SK-N-MC (cell line): ENCODE measurements at regions not wholly inside any gene's neighbourhood (a gene's known extent, or its start where the extent isn't known, plus 50 kb on each side); places are given as distances from the start of the nearest gene placed in this dataset.

Source experiments
- EZH2 ChIP-seq: fragments of 200-600 bp; sonication (generic); IDR thresholded peaks from one replicate; pipeline ENCODE4 v1.6.1; 2017; ENCODE audit warnings: antibody characterized with exemption
- FOXP2 ChIP-seq: optimal IDR thresholded peaks from 2 replicates; pipeline ENCODE3; 2011; ENCODE audit warnings: mild to moderate bottlenecking, moderate library complexity; ENCODE audit not compliant: insufficient read depth; ENCODE audit errors: extremely low read length, control extremely low read depth
- POLR2AphosphoS5 ChIP-seq: IDR thresholded peaks from 2 replicates; pipeline ENCODE4 v1.6.1; 2012; ENCODE audit warnings: mild to moderate bottlenecking, low read depth, low read length, borderline replicate concordance

DNA sequence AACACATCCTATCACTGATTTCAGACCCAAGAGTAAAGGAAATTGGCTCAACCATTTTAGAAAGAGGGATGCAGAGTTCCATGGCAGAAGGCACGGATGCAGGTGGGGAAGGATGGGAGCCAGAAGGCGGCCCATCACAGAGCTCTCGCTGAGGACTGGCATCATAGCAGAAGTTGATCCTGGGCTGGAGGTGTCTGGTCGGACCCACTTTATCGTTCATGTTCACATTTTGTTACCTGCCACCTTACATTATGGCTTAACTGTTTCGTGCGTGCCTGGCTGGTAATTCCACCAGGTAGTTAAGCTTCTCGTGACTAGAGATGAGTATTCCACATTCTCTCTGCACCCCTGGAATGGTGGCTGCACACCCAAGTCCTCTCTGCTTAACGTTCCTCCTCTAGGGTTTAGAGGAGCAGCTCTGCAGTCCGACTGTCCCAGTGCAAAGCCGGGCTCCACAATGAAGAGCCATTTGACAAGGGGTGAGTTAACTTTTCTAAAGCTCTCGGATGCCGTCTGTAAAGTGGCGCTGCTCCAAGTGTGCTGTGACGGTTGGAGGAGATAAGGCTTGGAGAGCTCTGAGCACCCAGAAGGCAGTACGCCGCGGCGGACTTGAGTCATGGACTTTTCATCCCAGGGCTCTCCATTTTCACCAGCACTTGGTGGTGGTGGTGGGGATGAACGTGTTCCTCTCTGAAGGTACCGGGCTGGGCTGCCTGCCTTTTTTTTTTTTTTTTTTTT lies 157.1 kb upstream of the SHH start:
- TF ChIP-seq POLR2AphosphoS5, result no peak
- no peak for TF ChIP-seq EZH2
- no peak for TF ChIP-seq FOXP2
